Neural cell (in vitro differentiated cells): ENCODE measurements at regions not wholly inside any gene's neighbourhood (a gene's known extent, or its start where the extent isn't known, plus 50 kb on each side); places are given as distances from the start of the nearest gene placed in this dataset.

Source experiments
- H2AFZ ChIP-seq: fragments of 200-600, 300-800 bp; sonication (generic), shearing (Covaris generic); 2 replicates; pipeline ENCODE4 v1.6.0; 2014; ENCODE audit warnings: low read depth, mild to moderate bottlenecking, antibody characterized with exemption, low read length, moderate library complexity
- H3F3A ChIP-seq: fragments of 200-600 bp; shearing (Covaris generic); 2 replicates; pipeline ENCODE4 v1.6.1; 2016; ENCODE audit warnings: mild to moderate bottlenecking, moderate library complexity, mixed read lengths, antibody characterized with exemption, low read length; ENCODE audit not compliant: insufficient read depth, poor library complexity, severe bottlenecking
- H3K27ac ChIP-seq: fragments of 200-600, 300-800 bp; sonication (generic), shearing (Covaris generic); 2 replicates; pipeline ENCODE4 v1.5.1; 2014; ENCODE audit warnings: mild to moderate bottlenecking, low read length, moderate library complexity
- H3K27me3 ChIP-seq: fragments of 300-800, 200-600 bp; sonication (generic), shearing (Covaris generic); 2 replicates; pipeline ENCODE4 v1.6.0; 2014; ENCODE audit warnings: mild to moderate bottlenecking, low read depth, low read length, moderate library complexity; ENCODE audit not compliant: insufficient read depth
- H3K36me3 ChIP-seq: fragments of 300-800, 200-600 bp; sonication (generic), shearing (Covaris generic); 2 replicates; pipeline ENCODE4 v1.5.1; 2014; ENCODE audit warnings: mild to moderate bottlenecking, antibody characterized with exemption, low read length, moderate library complexity; ENCODE audit not compliant: insufficient read depth
- H3K4me2 ChIP-seq: fragments of 300-800, 200-600 bp; sonication (generic), shearing (Covaris generic); 2 replicates; pipeline ENCODE4 v1.6.0; 2014; ENCODE audit warnings: mild to moderate bottlenecking, low read length
- H3K4me3 ChIP-seq: fragments of 300-800, 200-600 bp; sonication (generic), shearing (Covaris generic); 2 replicates; pipeline ENCODE4 v1.5.1; 2014; ENCODE audit warnings: mild to moderate bottlenecking, low read length, moderate library complexity
- H3K79me2 ChIP-seq: fragments of 200-600 bp; shearing (Covaris generic); replicated peaks from 2 replicates; pipeline ENCODE4 v1.6.0; 2014; ENCODE audit warnings: mild to moderate bottlenecking, low read length, moderate library complexity; ENCODE audit not compliant: insufficient read depth
- H3K9ac ChIP-seq: fragments of 300-800, 200-600 bp; sonication (generic), shearing (Covaris generic); 2 replicates; pipeline ENCODE4 v1.6.1; 2016; ENCODE audit warnings: mild to moderate bottlenecking, low read length, mixed read lengths
- H3K9me2 ChIP-seq: fragments of 200-600 bp; shearing (Covaris generic); 2 replicates; pipeline ENCODE4 v1.6.1; 2016; ENCODE audit warnings: mild to moderate bottlenecking, low read length, mixed read lengths; ENCODE audit not compliant: insufficient read depth
- H3K9me3 ChIP-seq: fragments of 200-600, 300-800 bp; sonication (generic), shearing (Covaris generic); 2 replicates; pipeline ENCODE4 v1.6.1; 2016; ENCODE audit warnings: mild to moderate bottlenecking, mixed run types, low read length, moderate library complexity, mixed read lengths
- H4K20me1 ChIP-seq: fragments of 200-600 bp; shearing (Covaris generic); 2 replicates; pipeline ENCODE4 v1.6.1; 2016; ENCODE audit warnings: mild to moderate bottlenecking, mixed run types; ENCODE audit not compliant: insufficient read depth
- EP300 ChIP-seq: fragments of 450-650 bp; conservative IDR thresholded peaks from 2 replicates; pipeline ENCODE4 v1.6.1; 2014; ENCODE audit warnings: antibody characterized with exemption, mild to moderate bottlenecking, moderate library complexity; ENCODE audit not compliant: poor library complexity, severe bottlenecking
- EZH2 ChIP-seq: fragments of 200-600, 300-800 bp; shearing (Covaris generic), sonication (generic); IDR thresholded peaks from 2 replicates; pipeline ENCODE4 v1.6.1; 2014; ENCODE audit warnings: antibody characterized with exemption, low read length, borderline replicate concordance, mild to moderate bottlenecking; ENCODE audit not compliant: insufficient read depth, poor library complexity, severe bottlenecking
- MXI1 ChIP-seq: fragments of 450-650 bp; conservative IDR thresholded peaks from 2 replicates; pipeline ENCODE4 v1.6.1; 2014; ENCODE audit warnings: antibody characterized with exemption, mild to moderate bottlenecking; ENCODE audit not compliant: poor library complexity, severe bottlenecking
- POLR2AphosphoS5 ChIP-seq: IDR thresholded peaks from 2 replicates; pipeline ENCODE4 v1.6.1; 2012
- RAD21 ChIP-seq: fragments of 450-650 bp; conservative IDR thresholded peaks from 2 replicates; pipeline ENCODE4 v1.6.1; 2014; ENCODE audit warnings: antibody characterized with exemption, mild to moderate bottlenecking, moderate library complexity
- SMC3 ChIP-seq: fragments of 450-650 bp; conservative IDR thresholded peaks from 2 replicates; pipeline ENCODE4 v1.6.1; 2014; ENCODE audit warnings: antibody characterized with exemption, mild to moderate bottlenecking, moderate library complexity; ENCODE audit not compliant: poor library complexity
- TAF1 ChIP-seq: IDR thresholded peaks from 2 replicates; pipeline ENCODE4 v1.6.1; 2012; ENCODE audit warnings: low read depth
- TF ChIP-seq, protein P1 (sequence below): IDR thresholded peaks from 2 replicates; pipeline ENCODE4 v1.6.1; 2012; ENCODE audit warnings: borderline replicate concordance
- TF ChIP-seq, protein P2 (sequence below): fragments of 450-650 bp; IDR thresholded peaks from 2 replicates; pipeline ENCODE4 v1.5.1; 2014; ENCODE audit warnings: antibody characterized with exemption, mild to moderate bottlenecking, moderate library complexity; ENCODE audit not compliant: poor library complexity, severe bottlenecking

DNA sequence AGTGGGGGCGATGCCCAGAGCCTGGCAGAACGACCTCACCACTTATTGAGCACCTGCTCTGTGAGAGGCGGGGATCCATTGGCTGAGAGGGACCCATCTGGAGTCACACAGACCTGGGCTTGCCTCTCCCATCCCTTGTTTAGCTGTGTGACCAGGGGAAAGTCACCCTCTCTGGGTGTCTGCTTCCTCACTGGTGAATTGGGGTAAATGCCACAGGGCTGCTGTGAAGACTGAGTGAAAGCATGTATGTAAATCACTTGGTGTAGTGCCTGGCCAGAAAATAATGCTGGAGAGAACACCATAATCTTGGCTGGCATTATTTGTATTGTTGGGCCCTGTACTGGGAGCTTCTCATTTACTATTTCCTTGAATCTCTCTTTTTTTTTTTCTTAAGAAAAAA, 83.4 kb upstream of the PRL start:
- H2AFZ ChIP-seq: no peak overlapping the region
- H3K9ac ChIP-seq: no peak overlapping the region
- no peaks in the 10 kb centered on the region for H3F3A ChIP-seq
- no peak overlapping the region for H3K4me3 ChIP-seq
- H3K27ac ChIP-seq: no peak overlapping the region
- H4K20me1 ChIP-seq: no peaks in the 10 kb centered on the region
- TF ChIP-seq POLR2AphosphoS5 (no peak), EZH2 (no peak), SMC3 (no peak), MXI1 (no peak), TAF1 (no peak), RAD21 (no peak), EP300 (no peak)
- TF ChIP-seq, protein P1, sequence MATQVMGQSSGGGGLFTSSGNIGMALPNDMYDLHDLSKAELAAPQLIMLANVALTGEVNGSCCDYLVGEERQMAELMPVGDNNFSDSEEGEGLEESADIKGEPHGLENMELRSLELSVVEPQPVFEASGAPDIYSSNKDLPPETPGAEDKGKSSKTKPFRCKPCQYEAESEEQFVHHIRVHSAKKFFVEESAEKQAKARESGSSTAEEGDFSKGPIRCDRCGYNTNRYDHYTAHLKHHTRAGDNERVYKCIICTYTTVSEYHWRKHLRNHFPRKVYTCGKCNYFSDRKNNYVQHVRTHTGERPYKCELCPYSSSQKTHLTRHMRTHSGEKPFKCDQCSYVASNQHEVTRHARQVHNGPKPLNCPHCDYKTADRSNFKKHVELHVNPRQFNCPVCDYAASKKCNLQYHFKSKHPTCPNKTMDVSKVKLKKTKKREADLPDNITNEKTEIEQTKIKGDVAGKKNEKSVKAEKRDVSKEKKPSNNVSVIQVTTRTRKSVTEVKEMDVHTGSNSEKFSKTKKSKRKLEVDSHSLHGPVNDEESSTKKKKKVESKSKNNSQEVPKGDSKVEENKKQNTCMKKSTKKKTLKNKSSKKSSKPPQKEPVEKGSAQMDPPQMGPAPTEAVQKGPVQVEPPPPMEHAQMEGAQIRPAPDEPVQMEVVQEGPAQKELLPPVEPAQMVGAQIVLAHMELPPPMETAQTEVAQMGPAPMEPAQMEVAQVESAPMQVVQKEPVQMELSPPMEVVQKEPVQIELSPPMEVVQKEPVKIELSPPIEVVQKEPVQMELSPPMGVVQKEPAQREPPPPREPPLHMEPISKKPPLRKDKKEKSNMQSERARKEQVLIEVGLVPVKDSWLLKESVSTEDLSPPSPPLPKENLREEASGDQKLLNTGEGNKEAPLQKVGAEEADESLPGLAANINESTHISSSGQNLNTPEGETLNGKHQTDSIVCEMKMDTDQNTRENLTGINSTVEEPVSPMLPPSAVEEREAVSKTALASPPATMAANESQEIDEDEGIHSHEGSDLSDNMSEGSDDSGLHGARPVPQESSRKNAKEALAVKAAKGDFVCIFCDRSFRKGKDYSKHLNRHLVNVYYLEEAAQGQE: no peak
- TF ChIP-seq, protein P2, sequence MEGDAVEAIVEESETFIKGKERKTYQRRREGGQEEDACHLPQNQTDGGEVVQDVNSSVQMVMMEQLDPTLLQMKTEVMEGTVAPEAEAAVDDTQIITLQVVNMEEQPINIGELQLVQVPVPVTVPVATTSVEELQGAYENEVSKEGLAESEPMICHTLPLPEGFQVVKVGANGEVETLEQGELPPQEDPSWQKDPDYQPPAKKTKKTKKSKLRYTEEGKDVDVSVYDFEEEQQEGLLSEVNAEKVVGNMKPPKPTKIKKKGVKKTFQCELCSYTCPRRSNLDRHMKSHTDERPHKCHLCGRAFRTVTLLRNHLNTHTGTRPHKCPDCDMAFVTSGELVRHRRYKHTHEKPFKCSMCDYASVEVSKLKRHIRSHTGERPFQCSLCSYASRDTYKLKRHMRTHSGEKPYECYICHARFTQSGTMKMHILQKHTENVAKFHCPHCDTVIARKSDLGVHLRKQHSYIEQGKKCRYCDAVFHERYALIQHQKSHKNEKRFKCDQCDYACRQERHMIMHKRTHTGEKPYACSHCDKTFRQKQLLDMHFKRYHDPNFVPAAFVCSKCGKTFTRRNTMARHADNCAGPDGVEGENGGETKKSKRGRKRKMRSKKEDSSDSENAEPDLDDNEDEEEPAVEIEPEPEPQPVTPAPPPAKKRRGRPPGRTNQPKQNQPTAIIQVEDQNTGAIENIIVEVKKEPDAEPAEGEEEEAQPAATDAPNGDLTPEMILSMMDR: no peak
- H3K27me3 ChIP-seq: no peaks in the 10 kb centered on the region
- no peaks in the 10 kb centered on the region for H3K9me3 ChIP-seq
- H3K4me2 ChIP-seq: no peak overlapping the region
- H3K9me2 ChIP-seq: no peaks in the 10 kb centered on the region
- H3K36me3 ChIP-seq: no peaks in the 10 kb centered on the region
- H3K79me2 ChIP-seq: no peaks in the 10 kb centered on the region

DNA sequence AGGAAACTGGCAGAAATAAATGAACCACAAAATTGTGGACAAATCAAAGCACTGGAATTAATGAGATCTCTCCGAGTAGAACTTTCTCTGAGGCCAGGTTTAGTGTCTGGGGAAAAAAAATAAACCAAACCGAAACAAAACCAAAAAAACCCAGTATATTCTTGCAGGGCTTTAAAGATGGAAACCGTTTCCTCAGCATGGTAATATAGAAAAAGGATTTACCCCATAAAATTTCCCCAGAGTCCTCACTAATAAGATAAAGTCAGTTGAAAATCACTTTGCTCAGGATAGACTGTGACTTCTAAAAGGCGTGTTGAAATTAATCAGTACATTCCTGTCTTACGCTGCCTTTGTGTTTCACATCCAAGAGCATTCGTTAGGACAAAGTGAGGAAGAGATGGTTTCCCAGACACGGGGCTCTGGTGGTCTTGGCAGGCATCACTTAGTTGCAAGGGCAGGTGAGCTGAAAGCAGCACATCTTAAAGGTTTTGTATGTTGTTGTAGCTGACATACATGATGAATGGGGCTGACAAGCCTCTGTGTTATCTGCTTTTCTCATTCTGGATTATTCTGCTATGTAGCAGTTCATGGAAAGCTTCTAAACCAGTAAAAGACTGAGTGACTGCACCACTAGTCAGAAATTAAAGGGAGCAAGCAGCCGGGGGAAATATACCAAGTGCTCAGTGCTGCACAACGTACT, 85.2 kb upstream of the PRL start:
- Histone ChIP-seq H3F3A (no peaks in the 10 kb centered on the region), H2AFZ (no peak overlapping the region), H3K9me3 (no peaks in the 10 kb centered on the region), H3K27ac (no peak overlapping the region), H4K20me1 (no peaks in the 10 kb centered on the region), H3K9me2 (no peaks in the 10 kb centered on the region), H3K27me3 (no peaks in the 10 kb centered on the region), H3K9ac (no peak overlapping the region), H3K4me2 (no peak overlapping the region), H3K36me3 (no peaks in the 10 kb centered on the region), H3K79me2 (no peaks in the 10 kb centered on the region), H3K4me3 (no peak overlapping the region)
- peak; percentile 17 for TF ChIP-seq SMC3
- TF ChIP-seq EZH2: no peak
- TF ChIP-seq, protein P2: no peak
- peak; percentile 13 for TF ChIP-seq RAD21
- peak; percentile 45 for TF ChIP-seq EP300
- TF ChIP-seq POLR2AphosphoS5: peak; percentile 28
- TF ChIP-seq TAF1: no peak
- TF ChIP-seq, protein P1: no peak
